ENCODE measurements at regions not wholly inside any gene's neighbourhood (a gene's known extent, or its start where the extent isn't known, plus 50 kb on each side); places are given as distances from the start of the nearest gene placed in this dataset.
A peak's percentile ranks its signal among the peaks of the same experiment; 100 is the strongest.

GRCh38 chr3:59563072-59563605 is 513.3 kb upstream of the CFAP20DC start:
- Histone ChIP-seq H3K4me1 (ENCODE audit: low read depth) (no peaks in the 10 kb centered on the region), H3K9me3 (ENCODE audit: low read depth) (no peaks in the 10 kb centered on the region), H3K36me3 (no peaks in the 10 kb centered on the region), H3K4me3 (no peak overlapping the region), H3K27ac (no peak overlapping the region), H3K27me3 (no peaks in the 10 kb centered on the region)
- DNase-seq (ENCODE audit: low read depth in 1 of 2, low spot score in 1 of 2) = no peak
- TF ChIP-seq CTCF (IDR thresholded peaks at IDR 0.05; ENCODE audit: low read depth, low read length) = no peak

- no peaks in the 10 kb centered on the region for H3K27me3 ChIP-seq
- H3K36me3 ChIP-seq = no peaks in the 10 kb centered on the region
- H3K9me3 ChIP-seq (ENCODE audit: low read depth) = no peaks in the 10 kb centered on the region
- H3K4me3 ChIP-seq = no peak overlapping the region
- no peak for TF ChIP-seq CTCF (IDR thresholded peaks at IDR 0.05; ENCODE audit: low read depth, low read length)
- no peaks in the 10 kb centered on the region for H3K4me1 ChIP-seq (ENCODE audit: low read depth)
- no peak overlapping the region for H3K27ac ChIP-seq
- DNase-seq (ENCODE audit: low read depth in 1 of 2, low spot score in 1 of 2) = peak in 1 of 2 donors; percentile 92
Observed at GRCh38 chr3:59559721-59560435, 510.1 kb upstream of the CFAP20DC start.

DNA sequence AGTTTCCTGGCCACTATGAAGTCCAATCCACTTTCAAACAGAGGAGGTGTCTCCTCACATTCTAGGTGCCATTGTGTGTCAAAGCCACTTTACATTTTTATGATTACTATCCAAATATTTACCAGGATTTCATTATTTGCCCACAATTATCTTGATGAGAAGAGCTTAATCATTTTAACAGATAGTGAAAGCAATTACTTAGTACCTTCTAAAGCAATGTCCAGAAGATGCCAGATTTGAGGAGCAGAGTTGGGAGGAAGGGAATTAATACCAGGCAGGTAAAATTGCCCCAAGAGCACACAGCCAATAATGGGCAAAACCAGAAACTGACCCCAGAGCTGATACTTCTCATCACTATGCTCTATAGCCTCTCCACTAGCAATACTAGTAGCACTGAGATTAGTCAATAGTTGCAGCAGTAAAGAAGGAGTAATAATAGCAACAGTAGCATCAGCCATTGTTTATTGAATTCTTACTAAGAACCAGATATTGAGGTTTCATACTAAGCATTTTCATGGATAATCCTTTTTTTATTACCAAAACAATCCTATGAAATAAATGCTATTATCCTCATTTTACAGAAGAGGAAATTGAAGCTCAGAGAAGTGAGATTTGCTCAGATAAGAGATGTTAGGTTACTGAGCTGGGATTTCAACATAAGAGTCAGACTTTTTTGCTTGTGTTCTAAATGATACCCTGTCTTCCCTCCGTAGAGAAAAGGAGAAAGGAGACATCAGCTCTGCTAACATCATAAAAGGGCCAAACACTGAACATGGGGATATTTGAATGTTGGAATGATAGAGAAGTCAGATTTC is 509.3 kb upstream of the CFAP20DC start:
- no peak for DNase-seq (ENCODE audit: low read depth in 1 of 2, low spot score in 1 of 2)
- Histone ChIP-seq H3K27me3 (no peaks in the 10 kb centered on the region), H3K36me3 (no peaks in the 10 kb centered on the region), H3K4me1 (ENCODE audit: low read depth) (no peaks in the 10 kb centered on the region), H3K9me3 (ENCODE audit: low read depth) (no peaks in the 10 kb centered on the region), H3K4me3 (no peak overlapping the region), H3K27ac (no peak overlapping the region)
- no peak for TF ChIP-seq CTCF (IDR thresholded peaks at IDR 0.05; ENCODE audit: low read depth, low read length)

- Histone ChIP-seq H3K27me3 (no peaks in the 10 kb centered on the region), H3K4me3 (no peak overlapping the region), H3K27ac (no peak overlapping the region), H3K4me1 (ENCODE audit: low read depth) (peaks cover 8% of the 10 kb centered on the region), H3K36me3 (no peaks in the 10 kb centered on the region), H3K9me3 (ENCODE audit: low read depth) (no peaks in the 10 kb centered on the region)
- DNase-seq (ENCODE audit: low read depth in 1 of 2, low spot score in 1 of 2) = peak in 1 of 2 donors; percentile 55
- no peak for TF ChIP-seq CTCF (IDR thresholded peaks at IDR 0.05; ENCODE audit: low read depth, low read length)
Observed at GRCh38 chr3:59555593-59556315, 505.9 kb upstream of the CFAP20DC start.

DNA sequence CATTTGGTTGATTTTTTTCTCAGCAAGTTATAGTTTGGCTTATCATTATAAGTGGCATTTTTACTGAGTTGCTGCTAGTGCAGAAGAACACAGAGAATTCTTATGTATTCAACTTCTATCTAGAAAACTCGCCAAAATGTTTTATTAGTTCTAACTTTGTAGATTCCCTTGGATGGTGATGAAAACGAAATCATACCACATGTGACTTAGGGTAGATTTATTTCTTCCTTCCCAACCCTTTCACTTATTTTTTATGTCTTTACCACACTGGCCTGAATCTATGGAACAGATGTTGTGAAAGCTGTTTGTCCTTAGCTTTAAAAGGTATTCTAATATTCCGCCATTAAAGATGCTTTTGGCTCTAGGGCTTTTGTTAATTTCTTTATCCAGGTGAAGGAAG is 503.3 kb upstream of the CFAP20DC start:
- H3K27ac ChIP-seq = no peak overlapping the region
- no peak for TF ChIP-seq CTCF (IDR thresholded peaks at IDR 0.05; ENCODE audit: low read depth, low read length)
- no peaks in the 10 kb centered on the region for H3K27me3 ChIP-seq
- no peaks in the 10 kb centered on the region for H3K36me3 ChIP-seq
- peaks cover 8% of the 10 kb centered on the region for H3K4me1 ChIP-seq (ENCODE audit: low read depth)
- H3K9me3 ChIP-seq (ENCODE audit: low read depth) = no peaks in the 10 kb centered on the region
- DNase-seq (ENCODE audit: low read depth in 1 of 2, low spot score in 1 of 2) = no peak
- H3K4me3 ChIP-seq = no peak overlapping the region

Measured in cardiac muscle cell (in vitro differentiated cells and primary cell).